ENCODE measurements at regions not wholly inside any gene's neighbourhood (a gene's known extent, or its start where the extent isn't known, plus 50 kb on each side); places are given as distances from the start of the nearest gene placed in this dataset.

- Histone ChIP-seq H3K4me3 (no peak overlapping the region), H3K27ac (no peak overlapping the region), H3K4me2 (no peak overlapping the region), H3K4me1 (peaks cover 7% of the 10 kb centered on the region), H4K20me1 (no peaks in the 10 kb centered on the region), H3K27me3 (no peaks in the 10 kb centered on the region), H3K36me3 (no peaks in the 10 kb centered on the region), H3K9me3 (no peaks in the 10 kb centered on the region), H3K9ac (no peak overlapping the region)
- TF ChIP-seq Cebpa-rat (IDR thresholded peaks at IDR 0.05) = no peak
These were observed 150.1 kb upstream of the TMEM72 start for GRCh38 chr10:44761076-44761475.

GRCh38 chr10:44763331-44763730 lies 147.8 kb upstream of the TMEM72 start:
- H3K4me2 ChIP-seq = no peak overlapping the region
- no peak for TF ChIP-seq Cebpa-rat (IDR thresholded peaks at IDR 0.05)
- no peak overlapping the region for H3K27ac ChIP-seq
- H3K9me3 ChIP-seq = no peaks in the 10 kb centered on the region
- H3K4me3 ChIP-seq = no peak overlapping the region
- H3K4me1 ChIP-seq = peaks cover 7% of the 10 kb centered on the region
- H3K36me3 ChIP-seq = no peaks in the 10 kb centered on the region
- H3K9ac ChIP-seq = no peak overlapping the region
- H3K27me3 ChIP-seq = no peaks in the 10 kb centered on the region
- no peaks in the 10 kb centered on the region for H4K20me1 ChIP-seq

GRCh38 chr10:44765299-44765698 lies 145.8 kb upstream of the TMEM72 start:
- Histone ChIP-seq H3K4me1 (no peaks in the 10 kb centered on the region), H3K36me3 (no peaks in the 10 kb centered on the region), H3K27me3 (no peaks in the 10 kb centered on the region), H3K4me3 (no peak overlapping the region), H3K27ac (no peak overlapping the region), H3K9me3 (no peaks in the 10 kb centered on the region), H3K9ac (no peak overlapping the region), H4K20me1 (no peaks in the 10 kb centered on the region), H3K4me2 (no peak overlapping the region)
- no peak for TF ChIP-seq Cebpa-rat (IDR thresholded peaks at IDR 0.05)

- Histone ChIP-seq H3K4me2 (no peak overlapping the region), H3K27ac (no peak overlapping the region), H3K9me3 (no peaks in the 10 kb centered on the region), H3K36me3 (no peaks in the 10 kb centered on the region), H3K27me3 (no peaks in the 10 kb centered on the region), H3K4me3 (no peak overlapping the region), H4K20me1 (no peaks in the 10 kb centered on the region), H3K4me1 (no peaks in the 10 kb centered on the region), H3K9ac (no peak overlapping the region)
- no peak for TF ChIP-seq Cebpa-rat (IDR thresholded peaks at IDR 0.05)
These were observed 144.5 kb upstream of the TMEM72 start for GRCh38 chr10:44766631-44767030.

- no peak for TF ChIP-seq Cebpa-rat (IDR thresholded peaks at IDR 0.05)
- H4K20me1 ChIP-seq = no peaks in the 10 kb centered on the region
- no peaks in the 10 kb centered on the region for H3K36me3 ChIP-seq
- no peaks in the 10 kb centered on the region for H3K9me3 ChIP-seq
- no peak overlapping the region for H3K4me3 ChIP-seq
- no peak overlapping the region for H3K4me2 ChIP-seq
- H3K4me1 ChIP-seq = no peaks in the 10 kb centered on the region
- H3K27me3 ChIP-seq = no peaks in the 10 kb centered on the region
- no peak overlapping the region for H3K27ac ChIP-seq
- H3K9ac ChIP-seq = no peak overlapping the region
These were observed 141.7 kb upstream of the TMEM72 start for GRCh38 chr10:44769450-44769849.

- Histone ChIP-seq H3K4me1 (no peaks in the 10 kb centered on the region), H4K20me1 (no peaks in the 10 kb centered on the region), H3K9ac (no peak overlapping the region), H3K27me3 (no peaks in the 10 kb centered on the region), H3K4me3 (no peak overlapping the region), H3K27ac (no peak overlapping the region), H3K36me3 (no peaks in the 10 kb centered on the region), H3K4me2 (no peak overlapping the region), H3K9me3 (no peaks in the 10 kb centered on the region)
- TF ChIP-seq Cebpa-rat (IDR thresholded peaks at IDR 0.05) = no peak
These were observed 139.7 kb upstream of the TMEM72 start for GRCh38 chr10:44771233-44771995.

GRCh38 chr10:44773565-44773964 lies 137.6 kb upstream of the TMEM72 start:
- H3K4me1 ChIP-seq = no peaks in the 10 kb centered on the region
- no peak overlapping the region for H3K27ac ChIP-seq
- H3K9ac ChIP-seq = no peak overlapping the region
- no peak overlapping the region for H3K4me3 ChIP-seq
- H3K36me3 ChIP-seq = no peaks in the 10 kb centered on the region
- no peaks in the 10 kb centered on the region for H3K9me3 ChIP-seq
- H3K4me2 ChIP-seq = no peak overlapping the region
- H3K27me3 ChIP-seq = no peaks in the 10 kb centered on the region
- no peaks in the 10 kb centered on the region for H4K20me1 ChIP-seq
- TF ChIP-seq Cebpa-rat (IDR thresholded peaks at IDR 0.05) = no peak

GRCh38 chr10:44774676-44775401 lies 136.3 kb upstream of the TMEM72 start:
- Histone ChIP-seq H3K27ac (no peak overlapping the region), H3K36me3 (no peaks in the 10 kb centered on the region), H3K9ac (no peak overlapping the region), H3K27me3 (no peaks in the 10 kb centered on the region), H3K9me3 (no peaks in the 10 kb centered on the region), H3K4me2 (no peak overlapping the region), H3K4me1 (no peaks in the 10 kb centered on the region), H4K20me1 (no peaks in the 10 kb centered on the region), H3K4me3 (no peak overlapping the region)
- TF ChIP-seq Cebpa-rat (IDR thresholded peaks at IDR 0.05) = no peak

GRCh38 chr10:44775402-44775741 lies 135.8 kb upstream of the TMEM72 start:
- Histone ChIP-seq H3K27me3 (no peaks in the 10 kb centered on the region), H3K9me3 (no peaks in the 10 kb centered on the region), H3K4me2 (no peak overlapping the region), H4K20me1 (no peaks in the 10 kb centered on the region), H3K4me3 (no peak overlapping the region), H3K36me3 (no peaks in the 10 kb centered on the region), H3K4me1 (no peaks in the 10 kb centered on the region), H3K27ac (no peak overlapping the region), H3K9ac (no peak overlapping the region)
- TF ChIP-seq Cebpa-rat (IDR thresholded peaks at IDR 0.05) = no peak

- no peaks in the 10 kb centered on the region for H3K36me3 ChIP-seq
- no peak overlapping the region for H3K4me3 ChIP-seq
- no peaks in the 10 kb centered on the region for H3K27me3 ChIP-seq
- no peaks in the 10 kb centered on the region for H4K20me1 ChIP-seq
- H3K4me2 ChIP-seq = no peak overlapping the region
- no peaks in the 10 kb centered on the region for H3K9me3 ChIP-seq
- no peaks in the 10 kb centered on the region for H3K4me1 ChIP-seq
- no peak overlapping the region for H3K9ac ChIP-seq
- no peak overlapping the region for H3K27ac ChIP-seq
- no peak for TF ChIP-seq Cebpa-rat (IDR thresholded peaks at IDR 0.05)
These were observed 135.0 kb upstream of the TMEM72 start for GRCh38 chr10:44776181-44776580.

Data from BLaER1 (cell line).